ENCODE measurements at regions not wholly inside any gene's neighbourhood (a gene's known extent, or its start where the extent isn't known, plus 50 kb on each side); places are given as distances from the start of the nearest gene placed in this dataset.

DNA sequence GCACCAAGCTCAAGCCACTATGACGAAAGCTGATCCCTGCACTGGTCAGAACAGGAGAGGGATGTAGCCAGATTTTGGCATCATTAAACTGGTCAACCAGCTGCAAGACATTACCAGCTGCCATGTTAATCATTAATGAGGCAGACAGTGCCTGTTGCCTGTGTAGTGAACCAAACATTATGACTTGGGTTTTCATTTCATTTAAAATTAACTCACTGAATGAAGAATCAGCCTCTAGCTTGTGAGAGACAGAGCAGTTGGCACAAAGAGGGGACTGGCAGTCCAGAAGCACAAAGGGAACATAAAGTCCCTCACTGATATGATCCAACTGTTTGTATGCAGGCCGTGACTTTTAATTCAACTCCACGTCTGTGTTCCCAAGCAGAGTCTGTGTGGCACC, 318.9 kb downstream of the SEC16B start:
- TF ChIP-seq POLR2A (IDR thresholded peaks at IDR 0.05; ENCODE audit: low read depth, low read length) (no peak), POLR2AphosphoS5 (IDR thresholded peaks at IDR 0.05; ENCODE audit: low read depth, low read length) (no peak)

Data from GM12892 (cell line).